ENCODE measurements at regions not wholly inside any gene's neighbourhood (a gene's known extent, or its start where the extent isn't known, plus 50 kb on each side); places are given as distances from the start of the nearest gene placed in this dataset.

GRCh38 chr14:54316652-54317051, 80.2 kb upstream of the CDKN3 start:
- TF ChIP-seq CTCF (optimal IDR thresholded peaks at IDR 0.05 in 1 of 3, IDR thresholded peaks at IDR 0.05 in 1 of 3, conservative IDR thresholded peaks at IDR 0.05 in 1 of 3; ENCODE audit: extremely low read depth in 1 of 3, insufficient read depth in 2 of 3, low read length in 3 of 3) (no peak), EZH2 (IDR thresholded peaks at IDR 0.05; ENCODE audit: low read length) (no peak)
